ENCODE measurements at regions not wholly inside any gene's neighbourhood (a gene's known extent, or its start where the extent isn't known, plus 50 kb on each side); places are given as distances from the start of the nearest gene placed in this dataset.

DNA sequence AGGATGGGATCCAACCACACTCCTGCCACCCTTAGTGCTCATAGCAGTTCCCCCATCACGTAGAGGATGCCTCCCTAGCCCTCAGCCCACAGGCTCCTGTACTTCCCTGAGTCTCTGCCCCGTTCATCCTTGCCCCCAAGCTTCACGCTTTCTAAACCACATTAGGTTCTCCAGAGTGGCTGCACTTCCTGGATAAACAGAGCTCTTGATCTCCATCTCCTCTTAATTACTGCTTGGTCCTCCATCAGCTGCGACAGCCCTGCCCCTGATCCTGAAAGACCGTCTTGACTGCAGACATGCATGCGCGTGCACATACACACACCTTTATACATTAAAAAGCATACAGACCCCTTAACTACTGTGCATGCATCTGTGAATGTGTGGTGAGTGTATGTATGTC is 530.0 kb downstream of the BCL11B start:
- TF ChIP-seq EZH2 (IDR thresholded peaks at IDR 0.05; ENCODE audit: borderline replicate concordance, low read length): no peak
- TF ChIP-seq CTCF (conservative IDR thresholded peaks at IDR 0.05 in 1 of 2, IDR thresholded peaks at IDR 0.05 in 1 of 2; ENCODE audit: extremely low read depth in 1 of 2, insufficient read depth in 1 of 2, low read depth in 1 of 2, low read length in 2 of 2): no peak

Data from mammary epithelial cell (primary cell).